Neural progenitor cell (in vitro differentiated cells): ENCODE measurements at regions not wholly inside any gene's neighbourhood (a gene's known extent, or its start where the extent isn't known, plus 50 kb on each side); places are given as distances from the start of the nearest gene placed in this dataset.

Source experiments
- EZH2 ChIP-seq: fragments of 200-600 bp; sonication (generic); IDR thresholded peaks from 2 replicates; pipeline ENCODE4 v1.6.1; 2017; ENCODE audit warnings: antibody characterized with exemption, mild to moderate bottlenecking, moderate library complexity
- EZH2phosphoT487 ChIP-seq: fragments of 200-600 bp; sonication (generic); IDR thresholded peaks from 2 replicates; pipeline ENCODE4 v1.6.1; 2017; ENCODE audit warnings: antibody characterized with exemption
- TF ChIP-seq, protein P1 (sequence below): fragments of 200-600 bp; sonication (generic); IDR thresholded peaks from 2 replicates; pipeline ENCODE4 v1.5.1; 2017; ENCODE audit warnings: antibody characterized with exemption, mild to moderate bottlenecking

DNA sequence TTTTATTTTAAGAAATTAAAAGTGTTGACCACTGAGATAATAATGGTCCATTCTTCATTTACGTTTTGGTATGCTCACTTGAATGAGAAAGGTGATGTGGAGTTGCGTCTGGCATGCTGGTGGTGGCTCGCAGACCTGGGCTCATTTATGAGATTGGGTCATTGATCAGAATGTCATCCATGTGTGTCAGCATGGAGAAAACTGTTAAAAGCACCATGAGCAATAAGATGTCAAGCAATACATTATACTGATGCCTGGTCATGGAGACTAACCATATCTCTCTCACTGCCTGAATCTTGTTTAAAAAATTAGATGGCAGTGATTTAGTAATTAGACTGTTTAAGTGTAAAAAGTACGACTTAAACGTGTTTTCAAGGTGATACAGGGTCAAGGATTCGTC, 503.4 kb upstream of the SEMA6D start:
- TF ChIP-seq, protein P1, sequence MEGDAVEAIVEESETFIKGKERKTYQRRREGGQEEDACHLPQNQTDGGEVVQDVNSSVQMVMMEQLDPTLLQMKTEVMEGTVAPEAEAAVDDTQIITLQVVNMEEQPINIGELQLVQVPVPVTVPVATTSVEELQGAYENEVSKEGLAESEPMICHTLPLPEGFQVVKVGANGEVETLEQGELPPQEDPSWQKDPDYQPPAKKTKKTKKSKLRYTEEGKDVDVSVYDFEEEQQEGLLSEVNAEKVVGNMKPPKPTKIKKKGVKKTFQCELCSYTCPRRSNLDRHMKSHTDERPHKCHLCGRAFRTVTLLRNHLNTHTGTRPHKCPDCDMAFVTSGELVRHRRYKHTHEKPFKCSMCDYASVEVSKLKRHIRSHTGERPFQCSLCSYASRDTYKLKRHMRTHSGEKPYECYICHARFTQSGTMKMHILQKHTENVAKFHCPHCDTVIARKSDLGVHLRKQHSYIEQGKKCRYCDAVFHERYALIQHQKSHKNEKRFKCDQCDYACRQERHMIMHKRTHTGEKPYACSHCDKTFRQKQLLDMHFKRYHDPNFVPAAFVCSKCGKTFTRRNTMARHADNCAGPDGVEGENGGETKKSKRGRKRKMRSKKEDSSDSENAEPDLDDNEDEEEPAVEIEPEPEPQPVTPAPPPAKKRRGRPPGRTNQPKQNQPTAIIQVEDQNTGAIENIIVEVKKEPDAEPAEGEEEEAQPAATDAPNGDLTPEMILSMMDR, result no peak
- TF ChIP-seq EZH2phosphoT487 (no peak), EZH2 (no peak)
